NCI-H526 treated with DMSO at 0.1 percent for 48 hours (cell line): ENCODE measurements at regions not wholly inside any gene's neighbourhood (a gene's known extent, or its start where the extent isn't known, plus 50 kb on each side); places are given as distances from the start of the nearest gene placed in this dataset.

Experiments used
- DNase-seq: peaks from one replicate; lab custom pipeline; 2025; lab: John Stamatoyannopoulos, UW

DNA sequence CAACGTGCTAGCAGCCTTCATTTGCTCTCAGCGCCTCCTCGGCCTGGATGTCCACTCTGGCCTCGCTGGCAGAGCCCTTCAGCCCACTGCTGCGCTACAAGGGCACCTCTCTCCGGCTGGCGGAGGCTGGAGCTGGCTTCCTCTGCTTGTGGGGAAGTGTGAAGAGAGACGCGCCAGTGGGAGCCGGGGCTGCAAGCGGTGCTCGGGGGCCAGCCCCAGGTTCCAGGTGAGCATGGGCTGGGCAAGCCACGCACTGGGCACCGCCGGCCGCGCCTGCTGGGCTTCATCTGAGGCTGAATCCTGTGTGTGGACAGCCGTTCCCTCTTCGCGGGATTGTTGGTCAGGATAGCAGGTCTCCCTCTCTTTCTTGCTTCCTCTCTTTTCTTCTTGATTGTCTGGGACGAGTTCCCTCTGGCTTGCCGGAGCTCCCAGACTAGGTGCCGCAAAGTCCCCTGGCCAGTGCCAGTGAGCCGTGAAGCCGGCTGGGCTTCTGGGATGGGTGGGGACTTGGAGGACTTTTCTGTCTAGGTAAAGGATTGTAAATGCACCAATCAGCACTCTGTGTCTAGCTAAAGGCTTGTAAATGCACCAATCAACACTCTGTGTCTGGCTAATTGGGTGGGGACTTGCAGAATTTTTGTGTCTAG lies 165.0 kb downstream of the HEPH start:
- no peak for DNase-seq

DNA sequence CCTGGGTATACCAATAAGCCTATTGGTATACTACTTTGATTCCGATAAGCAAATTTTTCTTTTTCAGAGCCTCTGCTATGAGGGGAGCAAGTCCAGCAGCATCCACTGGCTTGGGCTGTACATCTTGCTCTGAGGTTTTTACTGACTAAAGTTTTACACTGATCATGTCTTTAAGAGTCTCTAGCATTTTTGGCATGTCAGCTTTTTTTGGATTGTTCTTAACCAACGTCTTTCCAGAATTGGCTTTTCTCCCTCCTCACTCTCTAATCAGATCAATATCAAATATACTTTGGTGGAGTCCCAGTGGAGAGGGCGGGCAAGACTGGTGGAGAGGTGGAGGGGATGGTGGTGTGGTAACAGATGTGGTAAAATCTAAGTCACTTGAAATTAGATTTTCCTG lies 196.8 kb downstream of the HEPH start:
- DNase-seq, result no peak

DNA sequence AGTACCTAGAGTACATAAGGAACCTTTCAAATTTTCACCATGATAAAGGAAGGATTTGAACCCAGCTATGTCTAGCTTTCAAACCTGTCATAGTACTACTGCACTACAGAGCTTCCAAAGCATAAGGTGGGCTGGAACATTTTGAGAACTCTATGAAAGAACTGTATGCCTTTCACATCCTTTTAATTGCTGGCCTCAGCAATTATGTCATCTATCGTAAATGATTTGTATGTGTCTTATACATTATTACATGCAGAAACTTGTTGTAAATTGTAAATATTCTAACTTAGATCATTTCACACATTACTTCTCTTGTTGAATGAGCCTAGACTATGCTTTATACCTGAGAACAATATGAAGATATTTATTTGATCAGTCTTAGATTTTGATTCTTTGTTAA lies 220.7 kb downstream of the HEPH start:
- DNase-seq, result no peak

DNA sequence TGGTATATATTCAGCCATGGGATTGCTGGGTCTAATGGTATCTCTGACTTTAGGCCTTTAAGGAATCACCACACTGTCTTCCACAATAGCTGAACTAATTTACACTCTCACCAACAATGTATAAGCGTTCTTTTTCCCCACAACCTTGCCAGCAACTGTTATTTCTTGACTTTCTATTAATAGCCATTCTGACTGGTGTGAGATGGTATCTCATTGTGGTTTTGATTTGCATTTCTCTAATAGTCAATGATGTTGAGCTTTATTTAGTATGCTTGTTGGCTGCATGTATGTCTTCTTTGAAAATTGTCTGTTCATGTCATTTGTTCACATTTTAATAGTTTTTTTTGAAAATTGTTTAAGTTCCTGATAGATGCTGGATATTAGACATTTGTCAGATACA lies 235.2 kb downstream of the HEPH start:
- no peak for DNase-seq

DNA sequence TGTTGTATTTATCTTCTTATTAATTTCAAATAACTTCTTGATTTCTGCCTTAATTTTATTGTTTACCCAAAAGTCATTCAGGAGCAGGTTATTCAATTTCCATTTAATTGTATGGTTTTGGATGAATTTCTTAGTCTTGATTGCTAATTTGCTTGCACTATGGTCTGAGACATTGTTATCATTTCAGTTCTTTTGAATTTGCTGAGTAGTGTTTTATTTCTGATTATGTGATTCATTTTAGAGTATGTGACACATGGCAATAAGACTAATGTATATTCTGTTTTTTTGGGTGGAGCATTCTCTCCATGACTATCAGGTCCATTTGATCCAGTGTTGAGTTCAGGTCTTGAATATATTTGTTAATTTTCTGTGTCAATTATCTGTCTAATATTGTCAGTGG lies 236.7 kb downstream of the EDA2R start:
- no peak for DNase-seq

DNA sequence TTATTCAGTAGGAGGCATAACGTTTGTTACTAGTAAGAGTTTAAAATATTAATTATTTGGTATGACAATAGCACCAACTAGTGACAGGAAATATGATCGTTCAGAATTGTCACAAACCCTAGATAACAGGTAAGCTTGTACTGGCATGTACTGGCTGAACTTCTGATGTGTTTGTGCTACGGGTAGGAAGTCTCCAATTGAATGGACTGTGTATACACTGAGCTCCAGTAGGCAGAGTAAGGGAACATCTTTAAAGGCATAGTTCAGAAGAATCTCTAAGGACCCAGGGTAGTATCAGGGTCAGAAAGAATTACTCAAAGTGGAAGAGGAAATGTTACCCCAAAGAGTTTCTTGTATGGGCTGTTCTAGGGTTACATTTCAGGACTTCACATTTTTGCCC lies 230.4 kb downstream of the EDA2R start:
- peak; percentile 0 for DNase-seq

DNA sequence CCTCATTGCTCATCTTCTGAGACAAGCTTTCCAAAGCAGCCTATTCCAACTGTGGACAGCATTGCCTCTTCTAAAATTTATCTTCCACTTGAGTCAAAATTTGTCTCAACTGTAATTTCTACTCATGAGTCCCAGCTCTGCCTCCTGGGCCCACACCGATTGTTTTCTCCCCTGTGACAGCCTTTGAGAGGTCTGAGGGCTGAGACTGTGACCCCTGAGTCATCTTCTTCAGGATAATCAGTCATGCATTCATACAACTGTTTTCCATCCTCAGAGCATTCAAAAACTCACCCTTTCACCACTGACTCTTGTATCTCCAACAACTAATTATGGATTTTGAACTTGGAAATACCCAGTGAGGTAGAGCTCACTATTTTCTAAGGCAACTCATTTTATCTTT lies 228.1 kb downstream of the EDA2R start:
- DNase-seq, result no peak
